Thyroid gland (tissue), 4 donors: ENCODE measurements at regions not wholly inside any gene's neighbourhood (a gene's known extent, or its start where the extent isn't known, plus 50 kb on each side); places are given as distances from the start of the nearest gene placed in this dataset.

Source experiments
- CTCF ChIP-seq, 6 experiments: fragments of 200-600 bp in 3 of 6; fragments of 450-650 bp in 3 of 6; sonication (generic) in 3 of 6; IDR thresholded peaks; one replicate each; pipeline ENCODE4 v1.5.1; 2016 to 2019; ENCODE audit warnings: antibody characterized with exemption in 6 of 6, mild to moderate bottlenecking in 2 of 6, inconsistent platforms in 1 of 6, moderate library complexity in 1 of 6
- POLR2A ChIP-seq, 2 donors: fragments of 450-650 bp; IDR thresholded peaks; one replicate each; pipeline ENCODE4 v1.6.1; 2017; ENCODE audit warnings: antibody characterized with exemption in 2 of 2, mild to moderate bottlenecking in 2 of 2, moderate library complexity in 1 of 2

- no peak for TF ChIP-seq POLR2A (IDR thresholded peaks at IDR 0.05)
- TF ChIP-seq CTCF (IDR thresholded peaks at IDR 0.05) = no peak
Observed at GRCh38 chr18:42418121-42418520, 463.1 kb downstream of the PIK3C3 start.
